GM10266 (cell line): ENCODE measurements at regions not wholly inside any gene's neighbourhood (a gene's known extent, or its start where the extent isn't known, plus 50 kb on each side); places are given as distances from the start of the nearest gene placed in this dataset.

ENCODE experiments used
- DNase-seq: peaks from one replicate; pipeline ENCODE4 v3.0.0; 2012; ENCODE audit errors: extremely low spot score
- CTCF ChIP-seq: IDR thresholded peaks from 2 replicates; pipeline ENCODE4 v1.5.1; 2012; ENCODE audit warnings: mild to moderate bottlenecking, low read depth; ENCODE audit not compliant: control insufficient read depth, insufficient read depth; ENCODE audit errors: missing control alignments

DNA sequence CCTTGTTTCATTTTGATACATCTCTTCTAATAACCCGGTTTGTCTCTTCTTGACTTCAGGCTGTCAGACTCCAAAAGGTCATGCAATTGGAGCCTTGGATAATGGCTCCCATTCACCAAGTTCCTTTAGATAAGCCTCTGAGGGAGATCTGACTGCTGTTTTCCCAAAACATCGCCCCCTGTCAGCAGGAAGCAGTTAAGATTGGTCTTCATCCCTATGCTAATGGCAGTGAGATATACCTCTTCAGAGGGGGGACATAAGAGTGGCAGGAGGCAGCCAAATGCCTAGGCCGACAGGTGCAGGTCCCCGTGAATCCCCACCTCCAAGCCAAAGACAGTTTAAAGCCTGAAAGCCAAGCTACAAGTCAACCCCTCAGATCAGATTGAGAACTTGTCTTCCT, 144.6 kb downstream of the WDR11 start:
- no peak for DNase-seq
- no peak for TF ChIP-seq CTCF

DNA sequence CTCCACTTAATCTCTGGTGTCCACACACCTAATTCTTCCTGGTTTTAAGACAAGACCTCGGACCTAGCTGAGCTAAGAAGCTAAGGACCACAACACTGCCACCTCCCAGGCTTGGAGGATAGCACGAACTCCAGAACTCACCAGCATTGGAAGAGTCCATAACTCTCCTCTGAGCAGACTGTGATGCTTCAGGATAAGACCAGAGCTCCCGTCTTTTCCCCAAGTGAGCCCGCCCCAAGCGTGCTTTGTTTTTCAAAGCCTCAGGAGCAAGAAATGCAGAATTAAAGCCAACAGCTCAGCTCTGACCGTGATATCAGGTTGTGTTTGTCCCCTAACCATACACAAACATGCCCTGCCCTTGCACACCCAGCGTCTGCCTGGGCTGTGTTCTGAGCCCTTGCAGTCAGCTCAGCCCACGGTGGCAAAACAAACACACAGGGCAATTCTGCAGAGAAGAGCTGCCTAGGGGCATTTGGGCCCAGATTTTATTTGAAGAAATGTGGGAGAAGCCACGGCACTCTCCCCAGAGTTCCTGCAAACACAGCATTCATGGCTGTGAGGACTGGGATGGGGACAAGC, 145.4 kb downstream of the WDR11 start:
- no peak for DNase-seq
- TF ChIP-seq CTCF: no peak

DNA sequence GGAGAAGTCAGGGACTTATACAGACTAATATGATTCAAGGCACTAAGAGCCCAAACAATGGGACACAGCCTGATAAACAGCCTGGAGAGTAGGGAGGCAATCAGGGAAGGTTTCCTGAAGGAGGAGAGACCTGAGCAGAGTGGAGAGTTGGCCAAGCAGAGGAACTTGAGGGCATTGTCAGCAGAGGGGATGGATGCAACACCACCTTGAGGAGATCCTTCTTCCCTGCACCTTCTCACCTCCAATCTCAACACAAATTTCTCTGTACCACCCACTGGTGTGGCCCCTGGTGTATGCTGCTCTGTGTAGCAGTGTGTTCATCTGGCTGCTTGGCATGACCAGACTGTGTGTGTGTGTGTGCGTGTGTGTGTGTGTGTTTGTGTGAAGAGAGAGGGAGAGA, 146.2 kb downstream of the WDR11 start:
- TF ChIP-seq CTCF: no peak
- DNase-seq: no peak

DNA sequence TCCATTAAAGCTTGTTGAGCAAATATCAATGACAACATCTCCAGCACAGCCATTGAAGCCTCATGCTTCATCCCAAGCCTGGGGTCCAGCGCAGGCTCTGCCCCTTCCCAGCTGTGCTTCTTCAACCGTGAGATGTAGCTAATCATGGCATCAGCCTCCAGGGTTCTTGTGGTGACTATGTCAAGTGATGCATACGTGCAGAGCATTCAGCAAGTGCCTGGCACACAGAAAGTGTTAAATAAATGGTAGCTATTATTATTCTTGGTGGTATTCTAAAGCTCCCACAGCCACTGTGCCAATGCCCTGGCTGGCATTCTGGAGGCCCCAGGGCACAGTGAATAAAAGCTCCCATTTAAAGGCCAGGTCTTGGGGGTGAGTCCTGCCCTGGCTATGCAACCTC, 146.6 kb downstream of the WDR11 start:
- TF ChIP-seq CTCF: no peak
- no peak for DNase-seq

GRCh38 chr10:120998251-120998650, 147.1 kb downstream of the WDR11 start:
- DNase-seq: no peak
- no peak for TF ChIP-seq CTCF

- no peak for TF ChIP-seq CTCF
Measured at GRCh38 chr10:120998782-120999285, 147.7 kb downstream of the WDR11 start.

DNA sequence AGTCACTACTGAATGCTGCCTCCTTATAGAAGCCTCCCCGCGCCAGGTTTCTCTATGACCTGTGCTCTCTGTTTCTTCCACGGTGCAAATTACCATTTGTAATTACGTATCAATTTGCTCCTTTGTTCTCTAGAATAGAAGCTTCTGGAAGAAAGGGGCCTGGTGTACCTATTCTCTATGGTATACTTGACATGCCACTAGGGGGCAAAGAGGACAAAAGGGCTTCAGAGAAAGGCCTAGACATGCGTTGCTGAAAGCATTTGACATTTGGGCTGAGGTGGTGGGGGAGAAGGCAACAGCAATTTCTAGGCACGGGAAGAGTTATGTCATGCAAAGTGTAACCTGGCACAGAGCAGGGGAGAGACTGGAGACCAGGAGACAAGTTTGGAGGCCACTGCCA, 148.7 kb downstream of the WDR11 start:
- TF ChIP-seq CTCF: no peak
- DNase-seq: no peak

More at GRCh38 chr10:120998782-120999285, 147.7 kb downstream of the WDR11 start:
- no peak for DNase-seq
